ENCODE measurements at regions not wholly inside any gene's neighbourhood (a gene's known extent, or its start where the extent isn't known, plus 50 kb on each side); places are given as distances from the start of the nearest gene placed in this dataset.

DNA sequence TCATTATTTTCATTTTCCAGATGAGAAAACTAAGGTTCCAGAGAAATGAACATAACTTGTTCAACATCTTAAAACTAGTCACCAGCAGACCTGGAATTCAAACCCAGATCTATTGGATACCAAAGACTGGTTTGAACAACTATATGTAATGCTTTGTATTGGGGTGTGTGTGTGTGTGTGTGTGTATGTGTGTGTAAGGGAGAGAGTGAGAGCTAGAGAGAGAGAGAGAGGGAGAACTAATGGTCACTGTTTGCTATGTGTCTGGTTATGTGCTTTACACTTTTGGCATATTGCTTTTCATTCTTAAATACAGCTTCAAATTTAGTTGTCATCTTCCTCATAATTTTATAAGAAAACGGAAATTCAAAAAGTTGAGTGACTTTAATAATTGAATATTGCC, 134.7 kb upstream of the ZNF217 start:
- TF ChIP-seq, protein P1, sequence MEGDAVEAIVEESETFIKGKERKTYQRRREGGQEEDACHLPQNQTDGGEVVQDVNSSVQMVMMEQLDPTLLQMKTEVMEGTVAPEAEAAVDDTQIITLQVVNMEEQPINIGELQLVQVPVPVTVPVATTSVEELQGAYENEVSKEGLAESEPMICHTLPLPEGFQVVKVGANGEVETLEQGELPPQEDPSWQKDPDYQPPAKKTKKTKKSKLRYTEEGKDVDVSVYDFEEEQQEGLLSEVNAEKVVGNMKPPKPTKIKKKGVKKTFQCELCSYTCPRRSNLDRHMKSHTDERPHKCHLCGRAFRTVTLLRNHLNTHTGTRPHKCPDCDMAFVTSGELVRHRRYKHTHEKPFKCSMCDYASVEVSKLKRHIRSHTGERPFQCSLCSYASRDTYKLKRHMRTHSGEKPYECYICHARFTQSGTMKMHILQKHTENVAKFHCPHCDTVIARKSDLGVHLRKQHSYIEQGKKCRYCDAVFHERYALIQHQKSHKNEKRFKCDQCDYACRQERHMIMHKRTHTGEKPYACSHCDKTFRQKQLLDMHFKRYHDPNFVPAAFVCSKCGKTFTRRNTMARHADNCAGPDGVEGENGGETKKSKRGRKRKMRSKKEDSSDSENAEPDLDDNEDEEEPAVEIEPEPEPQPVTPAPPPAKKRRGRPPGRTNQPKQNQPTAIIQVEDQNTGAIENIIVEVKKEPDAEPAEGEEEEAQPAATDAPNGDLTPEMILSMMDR (IDR thresholded peaks at IDR 0.05): no peak
- TF ChIP-seq EP300 (IDR thresholded peaks at IDR 0.05) (no peak), POLR2A (IDR thresholded peaks at IDR 0.05) (no peak)
